ENCODE measurements at regions not wholly inside any gene's neighbourhood (a gene's known extent, or its start where the extent isn't known, plus 50 kb on each side); places are given as distances from the start of the nearest gene placed in this dataset.

DNA sequence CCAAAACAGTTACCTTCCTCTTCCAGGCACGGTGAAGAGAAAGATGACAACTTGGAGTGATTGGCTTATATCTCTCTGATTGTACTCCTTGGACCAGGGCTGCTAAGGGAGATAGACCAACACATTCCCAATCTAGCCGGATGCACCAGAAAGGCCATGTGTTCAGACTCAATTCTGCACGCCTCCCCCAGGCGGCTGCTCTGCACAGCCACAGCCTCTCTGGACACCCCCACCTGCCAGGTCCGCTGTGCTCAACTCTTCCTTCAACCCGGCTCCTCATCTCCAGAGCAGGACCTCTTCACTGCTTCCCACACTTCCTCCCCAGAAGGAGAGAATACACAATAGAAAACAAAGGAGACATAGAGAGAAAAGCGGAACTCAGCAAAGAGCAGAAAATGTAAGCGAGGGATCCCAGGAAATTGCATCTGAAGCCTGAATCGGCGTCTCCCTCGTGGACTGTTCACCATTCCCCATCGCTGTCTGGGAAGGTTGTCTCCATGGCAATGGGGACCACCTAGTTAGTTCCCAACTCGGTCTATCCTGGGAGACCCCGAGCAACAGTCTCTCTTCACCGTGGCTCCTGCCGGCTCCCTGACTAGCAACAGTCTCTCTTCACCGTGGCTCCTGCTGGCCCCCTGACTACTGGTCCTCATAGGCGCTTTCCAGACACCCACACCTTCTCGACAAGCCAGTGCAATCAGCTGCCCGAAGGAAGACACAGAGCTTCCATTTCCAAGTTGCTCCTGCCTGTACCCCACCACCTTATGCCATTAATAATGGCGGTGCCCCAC, 361.7 kb upstream of the MYT1L start:
- H3K79me2 ChIP-seq (ENCODE audit: insufficient read depth, low read length) = no peaks in the 10 kb centered on the region
- no peaks in the 10 kb centered on the region for H3K27me3 ChIP-seq (ENCODE audit: low read length)
- H3K9ac ChIP-seq (ENCODE audit: low read length) = no peak overlapping the region
- H3K36me3 ChIP-seq (ENCODE audit: low read length) = no peaks in the 10 kb centered on the region
- H4K20me1 ChIP-seq (ENCODE audit: low read depth, low read length) = no peaks in the 10 kb centered on the region
- TF ChIP-seq EZH2phosphoT487 (conservative IDR thresholded peaks at IDR 0.05; ENCODE audit: low read length) = no peak
- TF ChIP-seq, protein P1, sequence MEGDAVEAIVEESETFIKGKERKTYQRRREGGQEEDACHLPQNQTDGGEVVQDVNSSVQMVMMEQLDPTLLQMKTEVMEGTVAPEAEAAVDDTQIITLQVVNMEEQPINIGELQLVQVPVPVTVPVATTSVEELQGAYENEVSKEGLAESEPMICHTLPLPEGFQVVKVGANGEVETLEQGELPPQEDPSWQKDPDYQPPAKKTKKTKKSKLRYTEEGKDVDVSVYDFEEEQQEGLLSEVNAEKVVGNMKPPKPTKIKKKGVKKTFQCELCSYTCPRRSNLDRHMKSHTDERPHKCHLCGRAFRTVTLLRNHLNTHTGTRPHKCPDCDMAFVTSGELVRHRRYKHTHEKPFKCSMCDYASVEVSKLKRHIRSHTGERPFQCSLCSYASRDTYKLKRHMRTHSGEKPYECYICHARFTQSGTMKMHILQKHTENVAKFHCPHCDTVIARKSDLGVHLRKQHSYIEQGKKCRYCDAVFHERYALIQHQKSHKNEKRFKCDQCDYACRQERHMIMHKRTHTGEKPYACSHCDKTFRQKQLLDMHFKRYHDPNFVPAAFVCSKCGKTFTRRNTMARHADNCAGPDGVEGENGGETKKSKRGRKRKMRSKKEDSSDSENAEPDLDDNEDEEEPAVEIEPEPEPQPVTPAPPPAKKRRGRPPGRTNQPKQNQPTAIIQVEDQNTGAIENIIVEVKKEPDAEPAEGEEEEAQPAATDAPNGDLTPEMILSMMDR (IDR thresholded peaks at IDR 0.05; ENCODE audit: insufficient read depth, low read length, poor library complexity, severe bottlenecking) = no peak
- H2AFZ ChIP-seq (ENCODE audit: low read depth, low read length, severe bottlenecking) = no peak overlapping the region
- H3K27ac ChIP-seq (ENCODE audit: low read depth, low read length) = no peak overlapping the region
- no peak overlapping the region for H3K4me2 ChIP-seq (ENCODE audit: low read depth, low read length, poor library complexity, severe bottlenecking)
- H3F3A ChIP-seq (ENCODE audit: insufficient read depth) = no peaks in the 10 kb centered on the region
- no peak overlapping the region for H3K4me3 ChIP-seq (ENCODE audit: insufficient read depth, low read length, poor library complexity, severe bottlenecking)
- H3K9me2 ChIP-seq (replicated peaks; ENCODE audit: insufficient read depth, low read length) = no peaks in the 10 kb centered on the region
- no peaks in the 10 kb centered on the region for H3K9me3 ChIP-seq (ENCODE audit: insufficient read depth, low read length)

- Histone ChIP-seq H3K9ac (ENCODE audit: low read length) (no peak overlapping the region), H3K4me2 (ENCODE audit: low read depth, low read length, poor library complexity, severe bottlenecking) (no peak overlapping the region), H3F3A (ENCODE audit: insufficient read depth) (no peaks in the 10 kb centered on the region), H4K20me1 (ENCODE audit: low read depth, low read length) (no peaks in the 10 kb centered on the region), H3K79me2 (ENCODE audit: insufficient read depth, low read length) (no peaks in the 10 kb centered on the region), H3K27ac (ENCODE audit: low read depth, low read length) (no peak overlapping the region), H3K4me3 (ENCODE audit: insufficient read depth, low read length, poor library complexity, severe bottlenecking) (no peak overlapping the region), H2AFZ (ENCODE audit: low read depth, low read length, severe bottlenecking) (no peak overlapping the region), H3K27me3 (ENCODE audit: low read length) (no peaks in the 10 kb centered on the region), H3K9me2 (replicated peaks; ENCODE audit: insufficient read depth, low read length) (no peaks in the 10 kb centered on the region), H3K36me3 (ENCODE audit: low read length) (no peaks in the 10 kb centered on the region), H3K9me3 (ENCODE audit: insufficient read depth, low read length) (no peaks in the 10 kb centered on the region)
- no peak for TF ChIP-seq EZH2phosphoT487 (conservative IDR thresholded peaks at IDR 0.05; ENCODE audit: low read length)
- TF ChIP-seq, protein P1 (IDR thresholded peaks at IDR 0.05; ENCODE audit: insufficient read depth, low read length, poor library complexity, severe bottlenecking) = no peak
These were observed 360.3 kb upstream of the MYT1L start for GRCh38 chr2:2691419-2691818.

DNA sequence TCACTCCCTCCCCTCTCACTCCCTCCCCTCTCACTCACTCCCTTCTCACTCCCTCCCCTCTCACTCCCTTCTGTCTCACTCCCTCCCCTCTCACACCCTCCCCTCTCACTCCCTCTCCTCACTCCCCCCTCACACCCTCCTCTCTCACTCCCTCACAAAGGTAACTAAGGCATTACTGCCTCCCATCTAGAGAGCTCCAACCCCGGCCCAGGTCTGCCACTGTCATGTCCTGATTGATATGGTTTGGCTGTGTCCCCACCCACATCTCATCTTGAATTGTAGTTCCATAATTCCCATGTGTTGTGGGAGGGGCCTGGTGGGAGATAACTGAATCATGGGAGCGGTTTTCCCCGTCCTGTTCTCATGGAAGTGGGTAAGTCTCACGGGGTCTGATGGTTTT, 359.9 kb upstream of the MYT1L start:
- no peaks in the 10 kb centered on the region for H3K9me2 ChIP-seq (replicated peaks; ENCODE audit: insufficient read depth, low read length)
- no peak overlapping the region for H3K4me2 ChIP-seq (ENCODE audit: low read depth, low read length, poor library complexity, severe bottlenecking)
- no peaks in the 10 kb centered on the region for H3K36me3 ChIP-seq (ENCODE audit: low read length)
- no peaks in the 10 kb centered on the region for H3K27me3 ChIP-seq (ENCODE audit: low read length)
- H3K79me2 ChIP-seq (ENCODE audit: insufficient read depth, low read length) = no peaks in the 10 kb centered on the region
- TF ChIP-seq, protein P1 (IDR thresholded peaks at IDR 0.05; ENCODE audit: insufficient read depth, low read length, poor library complexity, severe bottlenecking) = no peak
- no peak for TF ChIP-seq EZH2phosphoT487 (conservative IDR thresholded peaks at IDR 0.05; ENCODE audit: low read length)
- H2AFZ ChIP-seq (ENCODE audit: low read depth, low read length, severe bottlenecking) = no peak overlapping the region
- no peak overlapping the region for H3K9ac ChIP-seq (ENCODE audit: low read length)
- H3K9me3 ChIP-seq (ENCODE audit: insufficient read depth, low read length) = no peaks in the 10 kb centered on the region
- no peak overlapping the region for H3K4me3 ChIP-seq (ENCODE audit: insufficient read depth, low read length, poor library complexity, severe bottlenecking)
- no peaks in the 10 kb centered on the region for H4K20me1 ChIP-seq (ENCODE audit: low read depth, low read length)
- no peak overlapping the region for H3K27ac ChIP-seq (ENCODE audit: low read depth, low read length)
- H3F3A ChIP-seq (ENCODE audit: insufficient read depth) = no peaks in the 10 kb centered on the region

All from SU-DHL-6 (cell line).